Right cardiac atrium (tissue), 5 donors: ENCODE measurements at regions not wholly inside any gene's neighbourhood (a gene's known extent, or its start where the extent isn't known, plus 50 kb on each side); places are given as distances from the start of the nearest gene placed in this dataset.

Experiments
- ATAC-seq, 2 donors: fragments of 200-7000 bp; cut with Tn5 transposase; one replicate each; pipeline versions ENCODE4 v1.8.0 to v1.9.1; 2020; ENCODE audit warnings: moderate library complexity in 2 of 2, mild to moderate bottlenecking in 1 of 2
- DNase-seq, 3 donors: peaks; one replicate each; pipeline ENCODE4 v3.0.0-alpha.2; 2020
- H3K27ac ChIP-seq: one replicate; pipeline ENCODE4 v1.5.1; 2013; ENCODE audit warnings: mild to moderate bottlenecking, low read length, control low read depth, moderate library complexity
- H3K27me3 ChIP-seq: one replicate; pipeline ENCODE4 v1.6.1; 2013; ENCODE audit not compliant: control insufficient read depth, insufficient read depth
- H3K4me1 ChIP-seq: one replicate; pipeline ENCODE4 v1.6.1; 2013; ENCODE audit warnings: low read length; ENCODE audit not compliant: control insufficient read depth, insufficient read depth
- H3K4me3 ChIP-seq: one replicate; pipeline ENCODE4 v1.5.1; 2013; ENCODE audit warnings: low read length, control low read depth
- H3K9me3 ChIP-seq: one replicate; pipeline ENCODE4 v1.6.1; 2013; ENCODE audit warnings: low read length; ENCODE audit not compliant: control insufficient read depth
- WGBS: extraction: QIAGEN DNeasy Blood & Tissue Kit; methylation state at CpG from one replicate; pipeline ENCODE4 v1.1.7; 2013; 5-methylcytosine and 5-hydroxymethylcytosine counted together
- intact Hi-C, 4 donors: fragments of 100-400 bp; cut with DNase I; formaldehyde crosslinking; loops; one replicate each; pipeline versions ENCODE4 v1.11.0 to v1.14.0; 2022 to 2023
- donor health status: healthy with polysubstance abuse.
- donor health status: DM: no; HTN: yes; CAD: no.
- donor health status: DM: no; HTN: no; CAD: no.
- donor health status: DM: no; HTN: yes; CAD: no; lungs with severe emphysema.
- donor health status: DM: yes; HTN: yes; CAD: no.

DNA sequence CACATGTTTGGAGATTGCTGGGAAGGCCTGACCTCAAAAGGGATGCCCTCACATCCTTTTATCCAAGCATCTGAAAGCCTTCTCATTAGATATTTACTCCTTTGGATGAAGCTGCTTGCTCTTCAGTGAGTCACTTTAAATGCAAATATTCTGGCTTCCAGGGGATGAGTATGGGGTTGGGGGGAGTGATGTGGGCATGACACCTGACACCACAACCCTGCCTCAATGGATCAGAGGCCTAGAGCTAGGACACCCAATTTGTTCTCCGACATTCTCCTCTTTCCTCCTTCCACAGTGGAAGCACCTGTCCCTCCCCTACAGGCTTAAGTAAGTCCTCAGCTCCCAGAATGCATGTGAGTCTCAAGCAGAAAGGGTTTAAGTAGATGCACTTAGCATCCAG is 238.3 kb downstream of the OMA1 start:
- no peak overlapping the region for H3K27ac ChIP-seq
- no peak overlapping the region for H3K4me3 ChIP-seq
- H3K4me1 ChIP-seq: no peaks in the 10 kb centered on the region
- H3K9me3 ChIP-seq: no peaks in the 10 kb centered on the region
- ATAC-seq: no peak
- no peak for DNase-seq
- 63% methylated on average over 1 of the region's 1 CpG for WGBS
- no peaks in the 10 kb centered on the region for H3K27me3 ChIP-seq
- intact Hi-C loops: no loop called here

DNA sequence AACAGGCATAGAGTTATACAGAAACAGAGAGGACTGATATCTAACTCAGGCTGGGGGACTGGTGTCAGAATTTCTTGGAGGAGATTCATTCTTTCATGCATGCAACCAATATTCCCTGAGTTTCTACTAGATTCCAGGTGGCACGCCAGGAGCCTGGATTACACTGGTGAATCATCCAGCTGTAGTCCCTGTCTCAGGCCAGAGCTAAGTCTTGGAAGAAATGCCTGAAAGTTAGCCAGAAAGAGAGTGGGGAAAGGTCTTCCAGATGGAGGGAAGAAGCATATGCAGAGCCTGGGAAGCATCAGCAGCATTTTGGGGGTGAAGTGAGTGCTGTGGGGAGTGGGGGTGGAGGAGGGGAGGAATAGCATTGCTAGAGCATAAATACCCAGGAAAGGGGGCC is 239.1 kb downstream of the OMA1 start:
- DNase-seq (no peak), ATAC-seq (no peak)
- no peaks in the 10 kb centered on the region for H3K27me3 ChIP-seq
- no peak overlapping the region for H3K4me3 ChIP-seq
- intact Hi-C loops: no loop called here
- H3K4me1 ChIP-seq: no peaks in the 10 kb centered on the region
- WGBS: 72% methylated on average over 1 of the region's 1 CpG
- H3K27ac ChIP-seq: no peak overlapping the region
- no peaks in the 10 kb centered on the region for H3K9me3 ChIP-seq

DNA sequence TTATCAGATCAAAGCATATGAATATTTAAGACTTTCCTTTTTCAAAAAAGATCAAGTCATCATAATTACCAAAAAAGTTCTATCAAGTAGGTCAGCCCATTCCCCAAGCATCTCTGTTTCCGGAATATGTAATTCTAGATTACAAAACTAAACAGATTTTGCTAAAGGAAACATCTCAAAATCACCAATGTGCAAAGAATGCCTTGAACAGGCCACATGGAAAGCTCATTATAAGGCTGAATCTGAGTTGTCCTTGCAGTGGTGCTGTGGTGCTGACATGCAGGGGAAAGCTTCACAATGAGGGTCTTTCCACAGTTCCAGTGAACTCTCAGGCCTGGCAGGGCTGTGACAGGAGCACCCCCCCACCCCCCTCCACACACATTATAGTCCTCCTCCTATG is 240.9 kb downstream of the OMA1 start:
- no peak overlapping the region for H3K27ac ChIP-seq
- DNase-seq (no peak), ATAC-seq (no peak)
- H3K27me3 ChIP-seq: no peaks in the 10 kb centered on the region
- 84% methylated on average over 1 of the region's 1 CpG for WGBS
- intact Hi-C loops: no loop called here
- H3K9me3 ChIP-seq: no peaks in the 10 kb centered on the region
- no peaks in the 10 kb centered on the region for H3K4me1 ChIP-seq
- H3K4me3 ChIP-seq: no peak overlapping the region

DNA sequence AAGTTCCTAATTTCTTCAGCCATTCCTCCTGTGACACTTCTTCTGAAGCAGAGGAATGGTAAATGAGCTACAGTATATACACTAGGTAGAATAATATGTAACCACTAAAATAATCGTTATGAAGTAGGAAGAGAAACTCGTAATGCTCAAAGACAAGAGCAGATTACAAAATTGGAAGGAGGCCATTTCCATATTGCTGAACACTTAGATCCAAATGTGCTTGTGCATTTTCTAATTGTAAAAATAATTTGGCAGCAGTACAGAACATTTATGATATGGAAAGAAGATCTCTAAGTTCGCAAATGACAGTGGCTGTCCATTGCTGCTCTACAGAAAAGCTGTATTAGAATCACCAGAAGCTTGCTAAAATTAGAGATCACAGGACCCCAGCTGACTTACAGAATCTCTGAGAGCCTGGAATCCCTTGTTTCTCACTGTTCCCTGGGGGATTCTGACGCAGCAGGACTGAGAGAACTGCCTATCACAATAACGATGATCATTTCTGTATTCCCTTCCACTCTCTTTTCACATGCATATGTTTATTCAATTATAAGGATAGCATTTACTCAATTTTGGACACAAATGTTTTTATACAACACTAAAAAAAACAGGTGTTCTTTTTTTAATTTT is 242.1 kb downstream of the OMA1 start:
- WGBS: 43% methylated on average over 5 of the region's 5 CpGs
- no peaks in the 10 kb centered on the region for H3K27me3 ChIP-seq
- DNase-seq (no peak), ATAC-seq (no peak)
- no peaks in the 10 kb centered on the region for H3K9me3 ChIP-seq
- H3K27ac ChIP-seq: no peak overlapping the region
- intact Hi-C loops: no loop called here
- no peaks in the 10 kb centered on the region for H3K4me1 ChIP-seq
- H3K4me3 ChIP-seq: no peak overlapping the region

DNA sequence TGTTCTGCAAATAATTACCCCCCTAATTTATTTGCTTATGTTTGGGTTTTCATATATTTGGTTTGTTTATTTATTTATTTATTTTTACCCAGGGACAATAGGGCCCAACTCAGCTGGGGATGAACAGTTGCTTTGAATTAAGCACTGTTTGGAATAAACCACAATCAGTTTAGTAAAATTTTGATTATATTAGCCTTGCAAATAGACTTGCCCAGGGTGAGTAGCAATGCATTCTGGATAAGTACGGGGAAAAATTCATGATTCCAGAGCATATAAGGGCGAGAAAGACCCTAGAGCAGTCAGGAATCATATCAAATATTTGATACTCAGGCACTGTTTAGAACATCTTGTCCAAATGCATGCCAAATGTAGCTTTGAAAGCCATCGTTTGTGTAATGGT is 242.7 kb downstream of the OMA1 start:
- DNase-seq (no peak), ATAC-seq (no peak)
- no peaks in the 10 kb centered on the region for H3K4me1 ChIP-seq
- no peaks in the 10 kb centered on the region for H3K9me3 ChIP-seq
- H3K27ac ChIP-seq: no peak overlapping the region
- no peaks in the 10 kb centered on the region for H3K27me3 ChIP-seq
- intact Hi-C loops: no loop called here
- no peak overlapping the region for H3K4me3 ChIP-seq
- WGBS: 65% methylated on average over 3 of the region's 3 CpGs

DNA sequence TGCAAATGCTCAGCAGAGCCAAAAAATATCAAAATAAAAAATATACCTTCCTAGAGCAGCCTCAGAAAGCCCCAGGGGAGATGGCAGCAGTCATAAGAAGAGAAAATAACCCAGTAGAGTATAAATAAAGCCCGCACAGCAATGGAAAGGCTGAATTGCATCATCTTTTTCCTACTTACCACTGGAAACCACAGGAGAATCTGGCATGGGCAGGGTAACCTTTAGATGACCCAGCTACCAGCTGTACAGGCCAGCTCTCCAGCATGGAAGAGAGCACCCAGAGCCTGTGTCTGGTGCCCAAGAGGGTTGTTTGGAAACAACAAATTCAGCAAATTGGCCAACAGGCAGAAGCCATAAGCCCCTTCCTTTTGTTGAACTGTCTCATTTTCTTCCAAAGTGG is 253.1 kb downstream of the OMA1 start:
- Histone ChIP-seq H3K27ac (no peak overlapping the region), H3K4me1 (no peaks in the 10 kb centered on the region), H3K4me3 (no peak overlapping the region), H3K9me3 (no peaks in the 10 kb centered on the region), H3K27me3 (no peaks in the 10 kb centered on the region)
- WGBS: 84% methylated on average over 1 of the region's 1 CpG
- ATAC-seq (no peak), DNase-seq (no peak)
- intact Hi-C loops: no loop called here

DNA sequence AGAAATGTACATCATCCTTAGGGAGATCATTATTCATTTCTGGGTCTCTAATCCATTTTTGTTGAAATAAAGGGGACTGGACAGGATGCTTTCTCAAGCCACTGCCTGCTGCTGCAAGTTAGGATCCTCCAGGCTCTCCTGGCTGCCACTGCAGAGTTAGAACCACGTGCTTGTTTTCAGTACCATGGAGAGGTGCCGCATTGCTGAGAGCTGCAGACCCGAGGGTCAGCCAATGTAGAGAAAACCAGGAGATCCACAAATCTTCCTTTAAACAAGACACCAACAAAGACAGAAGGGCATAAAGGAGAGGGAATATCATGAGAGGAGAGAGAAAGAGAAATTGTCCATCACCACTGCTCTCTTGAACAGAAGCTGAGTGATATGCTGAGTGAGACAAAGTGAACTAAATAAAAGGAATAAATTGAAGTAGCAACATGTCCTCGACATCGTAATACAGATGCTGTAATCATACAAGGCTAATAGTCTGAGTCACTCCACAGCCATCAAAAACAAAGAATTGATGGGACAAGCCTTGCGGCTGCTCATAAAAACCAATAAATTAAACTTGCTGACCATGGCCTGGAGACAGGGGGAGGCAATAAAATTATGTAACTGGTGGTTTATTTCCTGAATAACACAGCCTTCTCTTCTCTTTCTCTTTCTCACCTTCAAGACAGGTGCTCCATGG is 255.7 kb downstream of the OMA1 start:
- no peaks in the 10 kb centered on the region for H3K27me3 ChIP-seq
- 45% methylated on average over 6 of the region's 6 CpGs for WGBS
- no peaks in the 10 kb centered on the region for H3K9me3 ChIP-seq
- ATAC-seq: no peak
- peak in 1 of 3 donors; percentile 41 for DNase-seq
- no peak overlapping the region for H3K4me3 ChIP-seq
- intact Hi-C loops: no loop called here
- H3K4me1 ChIP-seq: no peaks in the 10 kb centered on the region
- H3K27ac ChIP-seq: no peak overlapping the region

DNA sequence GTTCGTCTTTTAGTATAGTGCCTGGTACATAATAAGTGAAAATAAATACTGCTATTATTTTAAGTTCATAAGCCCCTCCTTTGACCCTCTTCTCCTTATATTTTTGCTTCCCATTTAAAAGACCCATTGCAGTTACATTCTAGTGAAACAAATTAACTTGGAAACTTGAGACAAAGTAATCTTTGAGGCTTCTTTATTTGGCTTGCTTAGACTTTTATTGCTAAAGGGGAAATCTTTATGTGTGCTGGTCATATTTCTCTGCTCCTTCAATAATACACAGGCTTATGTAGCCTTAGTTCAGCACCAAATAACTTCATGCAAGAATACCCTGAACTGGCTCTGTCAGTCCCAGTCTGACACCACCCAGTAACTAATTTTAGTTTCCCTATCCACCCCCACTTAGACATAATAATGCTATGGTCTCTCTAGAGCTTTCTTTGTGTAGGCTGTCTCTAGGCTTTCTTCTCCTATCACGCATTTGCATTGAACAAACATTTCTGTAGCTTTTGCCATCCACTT is 257.8 kb downstream of the OMA1 start:
- no peaks in the 10 kb centered on the region for H3K27me3 ChIP-seq
- WGBS: 77% methylated on average over 2 of the region's 2 CpGs
- no peak overlapping the region for H3K4me3 ChIP-seq
- DNase-seq (no peak), ATAC-seq (no peak)
- intact Hi-C loops: no loop called here
- no peak overlapping the region for H3K27ac ChIP-seq
- no peaks in the 10 kb centered on the region for H3K9me3 ChIP-seq
- no peaks in the 10 kb centered on the region for H3K4me1 ChIP-seq

DNA sequence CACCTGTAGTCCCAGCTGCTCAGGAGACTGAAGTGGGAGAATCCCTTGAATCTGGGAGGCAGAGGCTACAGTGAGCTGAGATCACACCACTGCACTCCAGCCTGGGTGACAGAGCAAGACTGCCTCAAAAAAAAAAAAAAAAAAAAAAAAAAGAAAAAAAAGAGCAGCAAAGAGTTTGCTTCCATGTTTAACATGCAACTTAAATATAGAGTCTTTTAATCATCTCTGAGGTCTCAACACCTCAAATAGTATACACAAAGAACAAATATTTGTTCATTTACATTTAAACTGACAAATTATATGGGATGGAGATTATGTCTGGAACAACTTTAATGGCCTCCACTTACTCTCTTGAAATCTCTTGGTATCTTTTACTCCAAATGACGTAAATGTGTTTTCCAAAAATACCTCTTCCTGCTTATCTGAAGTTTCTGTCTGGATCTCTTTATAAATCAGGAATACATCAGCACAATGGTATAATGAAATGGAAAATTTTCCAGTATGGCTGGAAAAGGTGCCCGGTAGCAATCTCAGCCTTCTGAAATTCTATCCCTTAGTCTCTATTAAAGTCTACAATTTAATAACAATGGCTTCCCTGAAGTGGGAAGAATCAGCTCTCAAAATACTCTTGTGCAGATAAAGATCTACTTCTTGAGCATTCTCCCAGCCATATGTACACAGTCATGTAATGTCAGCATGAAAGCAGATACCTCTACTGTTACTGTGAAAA is 258.5 kb downstream of the OMA1 start:
- Histone ChIP-seq H3K27me3 (no peaks in the 10 kb centered on the region), H3K4me1 (no peaks in the 10 kb centered on the region), H3K27ac (no peak overlapping the region), H3K4me3 (no peak overlapping the region), H3K9me3 (no peaks in the 10 kb centered on the region)
- WGBS: 74% methylated on average over 2 of the region's 2 CpGs
- DNase-seq (no peak), ATAC-seq (no peak)
- intact Hi-C loops: no loop called here

DNA sequence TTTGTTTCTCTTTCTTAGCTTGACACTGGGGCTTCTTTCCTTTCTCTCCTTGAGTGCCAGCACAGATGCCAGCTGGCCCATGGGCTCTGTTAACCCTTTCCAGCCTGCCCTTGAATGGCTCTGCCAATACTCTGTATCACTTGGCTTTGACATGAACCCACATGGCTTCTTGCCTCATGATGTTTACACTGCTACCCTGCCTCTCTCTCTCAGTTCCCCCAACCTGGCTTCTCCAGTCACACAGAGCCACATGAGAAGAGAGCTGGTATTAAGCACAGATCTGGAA is 262.4 kb downstream of the OMA1 start:
- Histone ChIP-seq H3K9me3 (no peaks in the 10 kb centered on the region), H3K27me3 (no peaks in the 10 kb centered on the region), H3K4me1 (no peaks in the 10 kb centered on the region), H3K4me3 (no peak overlapping the region), H3K27ac (no peak overlapping the region)
- ATAC-seq: no peak
- intact Hi-C loops: no loop called here
- no peak for DNase-seq

DNA sequence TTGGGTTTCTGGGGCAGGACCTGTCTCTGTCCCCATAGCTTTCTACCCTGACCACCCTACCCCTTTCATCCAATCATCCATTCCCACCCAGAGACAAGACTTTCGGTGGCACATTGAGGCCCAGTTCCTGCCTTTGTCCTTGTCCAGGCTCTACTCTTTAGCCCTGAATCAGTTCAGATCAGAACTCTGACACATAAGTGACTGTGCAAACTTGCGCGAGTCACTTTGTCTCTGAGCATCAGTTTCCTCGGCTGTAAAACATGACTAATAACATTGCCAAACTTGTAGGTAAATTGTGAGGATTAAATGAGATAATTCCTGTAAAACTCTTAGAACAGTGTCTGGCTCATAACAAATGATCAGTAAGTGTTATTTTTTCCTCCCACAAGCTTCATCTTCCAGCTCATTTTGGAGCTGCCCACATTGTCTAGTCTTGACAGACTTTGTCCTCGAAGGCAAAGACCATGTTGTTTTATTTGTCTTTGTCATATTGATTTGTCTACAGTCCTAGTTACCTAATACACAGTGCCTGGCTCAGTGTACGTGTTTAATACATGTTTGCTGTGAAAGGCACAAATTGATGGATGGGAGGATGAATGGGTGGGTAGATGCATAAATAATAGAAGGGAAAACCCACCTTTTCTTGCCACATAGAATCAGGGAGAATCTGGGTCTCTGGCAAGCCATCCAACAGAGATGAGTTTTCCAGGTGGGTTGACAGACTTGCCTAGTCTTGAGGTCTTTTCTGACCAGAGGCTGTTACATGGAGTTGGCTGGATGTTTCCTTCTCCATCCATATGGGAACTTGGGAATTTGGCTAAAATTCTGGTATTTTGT is 262.9 kb downstream of the OMA1 start:
- Histone ChIP-seq H3K27me3 (no peaks in the 10 kb centered on the region), H3K4me3 (no peak overlapping the region), H3K4me1 (no peaks in the 10 kb centered on the region), H3K9me3 (no peaks in the 10 kb centered on the region), H3K27ac (no peak overlapping the region)
- DNase-seq: no peak
- ATAC-seq: no peak
- intact Hi-C loops: no loop called here
- 73% methylated on average over 6 of the region's 6 CpGs for WGBS
